ENCODE measurements at regions not wholly inside any gene's neighbourhood (a gene's known extent, or its start where the extent isn't known, plus 50 kb on each side); places are given as distances from the start of the nearest gene placed in this dataset.
"Not testable (repeated sequence)": the region's sequence is repeated elsewhere in the genome, so short reads cannot be mapped to it uniquely, and the experiment has no call there.

DNA sequence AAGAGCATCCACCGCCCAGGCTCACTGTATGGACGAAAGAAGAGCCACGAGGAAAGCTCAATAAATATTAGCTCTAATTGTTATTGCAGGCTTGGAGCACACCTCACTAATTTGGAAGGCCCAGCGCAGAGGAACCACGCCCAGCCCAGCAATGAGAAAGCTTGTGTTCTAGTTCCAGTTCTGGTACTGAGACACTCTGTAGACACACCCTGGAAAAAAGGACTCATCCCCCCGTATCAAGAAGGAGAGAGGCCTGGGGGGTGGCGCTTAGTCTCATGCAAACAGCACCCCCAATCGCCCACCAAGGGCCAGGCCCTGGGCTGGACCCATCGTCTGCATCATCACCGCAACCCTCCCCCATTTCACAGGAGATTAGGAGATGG, 156.9 kb downstream of the BMP7 start:
- no peak overlapping the region for H2AFZ ChIP-seq (ENCODE audit: low read length, unreplicated experiment)
- H3K36me3 ChIP-seq (ENCODE audit: insufficient read depth, low read length): no peaks in the 10 kb centered on the region
- H3K27me3 ChIP-seq (ENCODE audit: insufficient read depth, low read length): no peaks in the 10 kb centered on the region
- H3K4me1 ChIP-seq (ENCODE audit: control insufficient read depth, insufficient read depth, low read length, unreplicated experiment): no peaks in the 10 kb centered on the region
- H3K27ac ChIP-seq (ENCODE audit: low read depth, low read length): no peak overlapping the region
- H3K79me2 ChIP-seq (ENCODE audit: control insufficient read depth, insufficient read depth, low read length, unreplicated experiment): no peaks in the 10 kb centered on the region
- H3K4me3 ChIP-seq (ENCODE audit: low read depth, low read length): no peak overlapping the region

- not testable (repeated sequence) for H3K27me3 ChIP-seq (ENCODE audit: insufficient read depth, low read length); H3K27ac ChIP-seq (ENCODE audit: low read depth, low read length); H3K79me2 ChIP-seq (ENCODE audit: control insufficient read depth, insufficient read depth, low read length, unreplicated experiment); H2AFZ ChIP-seq (ENCODE audit: low read length, unreplicated experiment); H3K4me1 ChIP-seq (ENCODE audit: control insufficient read depth, insufficient read depth, low read length, unreplicated experiment); H3K36me3 ChIP-seq (ENCODE audit: insufficient read depth, low read length); H3K4me3 ChIP-seq (ENCODE audit: low read depth, low read length)
Measured at GRCh38 chr20:57110121-57111027, 156.1 kb downstream of the BMP7 start.

DNA sequence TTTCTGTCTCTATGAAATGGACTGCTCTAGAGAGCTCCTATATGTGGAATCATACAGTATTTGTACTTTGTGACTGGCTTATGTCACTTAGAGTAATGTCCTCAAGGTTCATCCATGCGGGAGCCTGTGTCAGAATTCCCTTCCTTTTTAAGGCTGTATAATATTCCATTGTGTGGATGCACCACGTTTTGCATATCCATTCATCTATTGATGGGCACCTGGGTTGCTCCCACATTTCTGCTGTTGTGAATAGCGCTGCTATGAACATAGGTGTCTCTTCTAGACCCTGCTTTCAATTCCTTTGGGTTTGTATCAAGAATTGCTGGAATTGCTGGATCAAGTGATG, 155.4 kb downstream of the BMP7 start:
- Histone ChIP-seq H3K27ac (ENCODE audit: low read depth, low read length) (no peak overlapping the region), H3K4me3 (ENCODE audit: low read depth, low read length) (no peak overlapping the region), H3K4me1 (ENCODE audit: control insufficient read depth, insufficient read depth, low read length, unreplicated experiment) (no peaks in the 10 kb centered on the region), H2AFZ (ENCODE audit: low read length, unreplicated experiment) (no peak overlapping the region), H3K27me3 (ENCODE audit: insufficient read depth, low read length) (no peaks in the 10 kb centered on the region), H3K79me2 (ENCODE audit: control insufficient read depth, insufficient read depth, low read length, unreplicated experiment) (no peaks in the 10 kb centered on the region), H3K36me3 (ENCODE audit: insufficient read depth, low read length) (no peaks in the 10 kb centered on the region)

GRCh38 chr20:57112448-57112847, 154.0 kb downstream of the BMP7 start:
- no peak overlapping the region for H3K4me3 ChIP-seq (ENCODE audit: low read depth, low read length)
- no peak overlapping the region for H3K27ac ChIP-seq (ENCODE audit: low read depth, low read length)
- no peaks in the 10 kb centered on the region for H3K27me3 ChIP-seq (ENCODE audit: insufficient read depth, low read length)
- H3K79me2 ChIP-seq (ENCODE audit: control insufficient read depth, insufficient read depth, low read length, unreplicated experiment): no peaks in the 10 kb centered on the region
- H3K36me3 ChIP-seq (ENCODE audit: insufficient read depth, low read length): no peaks in the 10 kb centered on the region
- H3K4me1 ChIP-seq (ENCODE audit: control insufficient read depth, insufficient read depth, low read length, unreplicated experiment): no peaks in the 10 kb centered on the region
- no peak overlapping the region for H2AFZ ChIP-seq (ENCODE audit: low read length, unreplicated experiment)

- no peaks in the 10 kb centered on the region for H3K4me1 ChIP-seq (ENCODE audit: control insufficient read depth, insufficient read depth, low read length, unreplicated experiment)
- H3K27me3 ChIP-seq (ENCODE audit: insufficient read depth, low read length): no peaks in the 10 kb centered on the region
- no peaks in the 10 kb centered on the region for H3K79me2 ChIP-seq (ENCODE audit: control insufficient read depth, insufficient read depth, low read length, unreplicated experiment)
- H3K4me3 ChIP-seq (ENCODE audit: low read depth, low read length): no peak overlapping the region
- H3K27ac ChIP-seq (ENCODE audit: low read depth, low read length): no peak overlapping the region
- no peak overlapping the region for H2AFZ ChIP-seq (ENCODE audit: low read length, unreplicated experiment)
- no peaks in the 10 kb centered on the region for H3K36me3 ChIP-seq (ENCODE audit: insufficient read depth, low read length)
Measured at GRCh38 chr20:57114290-57115005, 152.0 kb downstream of the BMP7 start.

- Histone ChIP-seq H3K4me1 (ENCODE audit: control insufficient read depth, insufficient read depth, low read length, unreplicated experiment) (no peaks in the 10 kb centered on the region), H3K4me3 (ENCODE audit: low read depth, low read length) (no peak overlapping the region), H3K36me3 (ENCODE audit: insufficient read depth, low read length) (no peaks in the 10 kb centered on the region), H3K27ac (ENCODE audit: low read depth, low read length) (no peak overlapping the region), H3K27me3 (ENCODE audit: insufficient read depth, low read length) (no peaks in the 10 kb centered on the region), H2AFZ (ENCODE audit: low read length, unreplicated experiment) (no peak overlapping the region), H3K79me2 (ENCODE audit: control insufficient read depth, insufficient read depth, low read length, unreplicated experiment) (no peaks in the 10 kb centered on the region)
Measured at GRCh38 chr20:57117296-57117695, 149.1 kb downstream of the BMP7 start.

GRCh38 chr20:57118107-57118769, 148.2 kb downstream of the BMP7 start:
- H3K36me3 ChIP-seq (ENCODE audit: insufficient read depth, low read length): no peaks in the 10 kb centered on the region
- H2AFZ ChIP-seq (ENCODE audit: low read length, unreplicated experiment): no peak overlapping the region
- H3K27me3 ChIP-seq (ENCODE audit: insufficient read depth, low read length): no peaks in the 10 kb centered on the region
- H3K27ac ChIP-seq (ENCODE audit: low read depth, low read length): no peak overlapping the region
- no peaks in the 10 kb centered on the region for H3K4me1 ChIP-seq (ENCODE audit: control insufficient read depth, insufficient read depth, low read length, unreplicated experiment)
- no peak overlapping the region for H3K4me3 ChIP-seq (ENCODE audit: low read depth, low read length)
- no peaks in the 10 kb centered on the region for H3K79me2 ChIP-seq (ENCODE audit: control insufficient read depth, insufficient read depth, low read length, unreplicated experiment)

All from ACC112 (cell line).